HG02678 (cell line): ENCODE measurements at regions not wholly inside any gene's neighbourhood (a gene's known extent, or its start where the extent isn't known, plus 50 kb on each side); places are given as distances from the start of the nearest gene placed in this dataset.
A peak's percentile ranks its signal among the peaks of the same experiment; 100 is the strongest.

ENCODE experiments used
- ATAC-seq: cut with Tn5 transposase; IDR thresholded peaks from one replicate; pipeline ENCODE4 v1.9.1; 2021; ENCODE audit warnings: mild to moderate bottlenecking, moderate library complexity; ENCODE audit not compliant: unreplicated experiment

GRCh38 chr14:89630101-89630829 lies 213.2 kb upstream of the FOXN3 start:
- ATAC-seq = no peak

- no peak for ATAC-seq
These were observed 212.3 kb upstream of the FOXN3 start for GRCh38 chr14:89629383-89629782.

- ATAC-seq = no peak
These were observed 211.5 kb upstream of the FOXN3 start for GRCh38 chr14:89628521-89628920.

GRCh38 chr14:89626233-89626806 lies 209.3 kb upstream of the FOXN3 start:
- ATAC-seq = no peak

DNA sequence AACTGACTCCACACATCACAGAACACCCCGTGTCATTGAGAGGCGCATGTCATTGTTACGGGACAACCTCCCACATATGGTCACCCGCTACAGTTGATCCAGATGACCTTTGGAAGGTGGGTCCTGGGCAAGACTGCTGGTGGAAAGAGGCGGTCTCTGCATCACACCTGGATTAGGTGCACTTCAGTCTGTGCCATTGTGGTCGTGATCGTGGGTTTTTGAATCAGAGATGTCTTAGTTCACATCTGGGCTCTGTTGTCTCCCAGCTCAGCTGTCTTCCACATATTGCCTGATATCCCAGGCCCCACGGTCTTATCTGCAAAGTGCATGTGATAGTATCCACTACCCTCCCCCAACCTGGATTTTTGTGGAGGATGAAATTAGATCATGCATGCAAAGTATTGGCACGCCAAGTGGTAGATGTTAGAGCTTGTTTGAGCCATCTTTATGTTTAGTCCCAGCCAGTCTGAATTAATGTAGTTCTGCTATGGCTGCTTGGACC lies 208.7 kb upstream of the FOXN3 start:
- ATAC-seq = no peak

DNA sequence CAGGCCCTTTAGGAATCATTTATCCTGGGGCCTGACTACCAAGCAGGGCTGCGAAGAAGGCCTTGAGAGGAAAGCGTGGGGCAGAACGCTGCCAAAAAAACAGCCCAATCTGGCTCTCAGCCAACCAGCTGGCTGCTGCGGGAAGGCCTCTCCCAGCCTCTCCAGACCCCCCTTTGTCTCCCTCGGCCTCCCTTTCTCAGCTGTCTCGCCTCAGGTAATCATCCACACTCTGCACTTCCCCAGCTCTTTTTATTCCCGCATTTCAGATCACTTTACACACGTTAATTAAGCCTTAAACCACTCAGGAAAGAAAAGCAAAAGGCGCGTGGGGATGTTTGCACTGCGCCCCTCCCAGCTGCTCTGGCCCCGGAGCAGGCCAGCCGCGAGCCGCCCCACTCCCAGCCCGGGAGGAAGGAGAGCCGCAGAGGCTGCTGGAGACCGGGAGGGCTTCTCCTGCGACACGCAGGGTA lies 208.2 kb upstream of the FOXN3 start:
- ATAC-seq = no peak

GRCh38 chr14:89624500-89625156 lies 207.6 kb upstream of the FOXN3 start:
- no peak for ATAC-seq

GRCh38 chr14:89621791-89622638 lies 205.0 kb upstream of the FOXN3 start:
- ATAC-seq = no peak

GRCh38 chr14:89621009-89621421 lies 204.0 kb upstream of the FOXN3 start:
- ATAC-seq = no peak

DNA sequence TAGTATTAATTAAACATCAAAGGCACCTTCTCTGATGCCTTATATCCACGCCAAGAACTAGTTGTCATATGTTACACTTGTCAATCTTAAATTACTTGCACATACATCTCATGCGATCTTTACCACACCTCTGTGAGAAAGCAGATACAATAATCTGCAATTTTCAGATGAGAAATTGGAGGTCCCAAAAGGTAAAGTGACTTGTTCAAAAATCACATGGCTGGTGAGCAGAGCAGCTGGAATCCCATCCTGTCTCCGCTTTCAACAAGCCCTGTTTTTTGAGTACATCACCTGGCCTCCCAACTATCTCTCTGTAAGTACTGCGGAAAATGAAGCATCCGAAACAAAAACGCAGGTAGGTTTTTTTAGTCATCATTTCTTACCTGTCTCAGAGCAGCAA lies 203.4 kb upstream of the FOXN3 start:
- ATAC-seq = no peak

- ATAC-seq = no peak
These were observed 202.6 kb upstream of the FOXN3 start for GRCh38 chr14:89619596-89619995.

DNA sequence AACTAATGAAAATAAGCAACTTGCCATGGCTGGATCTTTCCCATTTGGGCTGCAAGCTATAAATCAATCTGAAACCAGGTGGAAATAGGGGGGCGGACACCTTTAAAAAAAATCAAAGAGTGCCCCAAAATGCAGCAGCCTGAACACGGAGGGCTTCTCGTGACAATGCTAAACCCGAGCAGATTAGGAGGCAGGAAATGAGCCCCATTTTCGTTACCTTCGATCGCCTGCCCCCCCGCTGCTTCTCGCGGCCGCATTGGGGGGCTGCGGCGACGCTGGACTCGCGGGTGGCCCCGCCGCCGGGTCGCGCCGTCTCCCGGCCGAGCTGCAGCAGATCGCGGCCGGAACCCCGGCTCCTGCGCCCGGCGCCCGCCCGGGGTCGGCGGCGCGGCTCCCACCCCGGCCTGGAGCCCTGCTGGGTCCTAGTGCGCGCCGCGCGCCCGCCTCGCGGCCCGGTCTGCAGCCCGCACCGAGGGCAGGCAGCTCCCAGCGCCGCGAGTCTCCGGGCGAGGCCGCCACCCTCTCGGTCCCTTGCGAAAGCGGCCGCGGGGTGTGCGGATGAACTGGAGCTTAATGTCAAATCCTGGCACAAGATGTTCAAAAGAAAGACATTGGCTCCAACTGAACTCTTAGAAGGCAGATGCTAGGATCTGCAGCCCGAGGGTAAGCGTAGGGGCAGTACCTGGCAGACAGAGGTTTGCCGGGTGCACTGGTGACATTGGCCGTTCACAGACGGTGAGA lies 201.9 kb upstream of the FOXN3 start:
- ATAC-seq = peak; percentile 76

DNA sequence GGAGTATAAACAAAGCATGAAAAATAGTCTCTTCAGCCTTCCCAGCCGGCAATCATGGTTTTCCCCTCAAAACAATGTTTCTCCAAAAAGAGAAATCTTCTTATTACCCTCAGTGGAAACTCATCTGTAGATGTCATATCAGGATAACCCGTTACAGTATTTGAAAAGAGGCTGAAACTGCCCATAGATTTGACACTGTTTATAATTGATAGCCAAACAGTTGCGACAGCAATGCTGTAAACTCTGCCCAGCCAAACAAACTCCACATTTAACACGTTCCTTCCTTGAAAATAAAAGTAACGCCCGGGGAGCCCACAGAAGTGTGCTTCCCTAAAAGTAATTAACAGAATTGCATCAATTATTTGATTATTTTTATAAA lies 201.3 kb upstream of the FOXN3 start:
- ATAC-seq = no peak

- peak; percentile 29 for ATAC-seq
These were observed 200.7 kb upstream of the FOXN3 start for GRCh38 chr14:89617481-89618329.

DNA sequence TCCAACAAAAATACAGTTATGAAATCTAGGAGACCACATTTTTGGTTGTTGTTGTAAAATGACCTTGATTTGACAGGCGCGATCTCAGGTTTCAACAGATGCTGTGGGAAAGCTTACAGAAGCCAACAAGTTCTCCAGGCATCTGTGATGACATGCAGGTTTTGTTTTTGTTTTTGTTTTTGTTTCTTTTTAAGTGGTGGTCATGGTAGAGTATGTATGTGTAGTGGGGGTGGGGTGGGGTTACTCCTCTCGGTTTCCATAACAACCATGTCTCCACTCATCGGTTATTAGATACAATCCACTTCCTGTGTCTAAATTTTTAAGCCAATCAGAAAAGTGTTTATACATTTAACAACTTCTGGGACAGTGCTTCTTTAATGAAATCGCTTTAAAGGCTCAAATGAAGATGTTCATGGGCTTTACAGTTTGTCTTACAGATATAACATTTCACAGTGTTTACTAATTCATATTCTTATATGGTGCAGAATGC lies 199.9 kb upstream of the FOXN3 start:
- peak; percentile 36 for ATAC-seq

DNA sequence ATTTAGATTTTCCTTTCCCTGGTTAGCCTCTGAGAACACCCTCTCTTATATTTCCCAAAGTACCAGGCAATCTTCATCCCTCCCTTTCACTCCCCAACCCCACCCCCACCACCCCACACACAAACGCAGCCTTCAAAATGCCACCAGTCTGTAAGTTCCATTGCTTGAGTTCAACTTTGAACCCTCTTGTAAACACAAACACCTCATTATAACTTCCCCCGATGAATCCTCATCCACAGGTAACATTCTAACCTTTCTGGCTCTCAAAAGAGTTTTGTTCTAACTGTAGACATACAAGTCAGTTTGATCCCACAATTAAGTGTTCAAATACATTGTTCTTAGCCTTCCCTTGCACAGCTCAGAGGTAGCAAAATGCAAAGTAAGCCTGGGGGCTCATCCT lies 199.4 kb upstream of the FOXN3 start:
- no peak for ATAC-seq

DNA sequence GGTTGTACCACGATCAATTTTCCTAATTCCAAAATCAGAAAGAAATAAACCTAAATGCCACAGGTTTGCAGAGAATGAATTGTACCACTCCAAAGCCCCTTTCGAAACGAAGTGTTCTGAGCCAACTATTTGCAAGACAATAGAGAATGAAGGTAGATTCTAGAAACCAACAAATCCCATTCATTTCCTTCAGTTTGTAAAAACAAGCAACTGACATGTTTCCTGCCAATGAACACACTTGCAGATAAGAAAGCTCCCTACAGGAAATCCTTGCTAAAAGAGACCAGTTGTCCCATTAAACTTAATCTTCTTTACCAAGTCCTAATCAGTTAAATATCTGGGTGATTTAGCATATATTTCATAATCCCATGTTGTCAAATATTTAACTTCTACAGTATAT lies 198.4 kb upstream of the FOXN3 start:
- ATAC-seq = no peak

DNA sequence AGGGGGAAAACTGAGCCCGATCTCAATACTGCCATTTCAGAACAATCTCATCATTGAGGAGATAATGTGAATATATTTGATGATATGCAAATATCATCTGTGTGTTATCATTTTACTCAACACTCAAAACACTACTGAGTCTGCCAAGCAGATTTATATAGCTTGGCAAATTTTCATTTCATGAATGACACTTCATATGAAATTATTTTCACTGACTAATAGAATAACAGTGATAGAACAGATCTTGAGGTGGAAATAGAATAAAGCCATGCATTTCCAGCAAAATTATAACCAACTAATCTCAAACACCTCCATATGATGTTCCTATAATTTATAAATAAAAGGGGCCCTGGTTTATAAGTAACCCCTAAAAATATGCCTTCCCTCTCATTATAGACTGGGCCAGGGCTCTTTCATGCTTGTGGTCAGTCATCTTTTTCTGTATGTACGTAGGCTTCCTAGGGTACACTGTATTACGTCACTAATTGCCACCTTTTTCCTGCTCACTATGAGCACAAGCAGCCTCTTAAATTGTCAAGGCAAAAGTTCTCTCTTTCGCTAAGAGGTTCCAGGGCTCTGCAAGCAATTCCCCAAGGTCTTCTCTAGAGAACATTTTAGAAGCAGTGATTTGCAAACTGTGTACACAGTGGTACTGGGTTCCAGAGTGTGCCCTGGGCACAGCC lies 197.1 kb upstream of the FOXN3 start:
- ATAC-seq = no peak
